ENCODE measurements at regions not wholly inside any gene's neighbourhood (a gene's known extent, or its start where the extent isn't known, plus 50 kb on each side); places are given as distances from the start of the nearest gene placed in this dataset.

- H2AK5ac ChIP-seq (ENCODE audit: low read depth, low read length), result no peak overlapping the region
- H3K36me3 ChIP-seq (ENCODE audit: control insufficient read depth, insufficient read depth, low read length), result no peaks in the 10 kb centered on the region
- no peak overlapping the region for H4K8ac ChIP-seq (ENCODE audit: low read depth in 2 of 2, low read length in 2 of 2)
- no peak overlapping the region for H3K4me3 ChIP-seq (ENCODE audit: insufficient read depth, low read depth, low read length)
- no peak overlapping the region for H3K14ac ChIP-seq (replicated peaks; ENCODE audit: low read depth, low read length)
- H3K23ac ChIP-seq (ENCODE audit: low read depth, low read length), result no peak overlapping the region
- H4K5ac ChIP-seq (ENCODE audit: low read depth, low read length), result no peak overlapping the region
- no peak overlapping the region for H2AFZ ChIP-seq (replicated peaks; ENCODE audit: low read length, poor library complexity)
- no peak overlapping the region for H4K91ac ChIP-seq (ENCODE audit: insufficient read depth, low read depth, low read length)
- in situ Hi-C loops (cut with MboI; ENCODE audit: low sequenced_read_pairs) (no loop called here), intact Hi-C loops (cut with micrococcal nuclease) (no loop called here), dilution Hi-C loops (cut with HindIII; ENCODE audit: low sequenced_read_pairs, unreplicated experiment) (no loop called here)
- ChIA-PET CTCF (interaction anchor here (0.6 kb wide), 1 partner anchor 739 kb away, joined by 3 read pairs; no protein-coding TSS in a partner anchor), POLR2A (ENCODE audit: unreplicated experiment) (no interaction called here)
- no peak overlapping the region for H2BK15ac ChIP-seq (ENCODE audit: low read depth, low read length)
- no peak overlapping the region for H3K56ac ChIP-seq (ENCODE audit: extremely low read depth, insufficient read depth, low read length)
- no peak overlapping the region for H3K18ac ChIP-seq (ENCODE audit: low read depth, low read length)
- TF ChIP-seq MXI1 (IDR thresholded peaks at IDR 0.05; ENCODE audit: borderline replicate concordance, low read depth, low read length) (no peak), RAD21 (IDR thresholded peaks at IDR 0.05; ENCODE audit: low read length) (no peak), SMC3 (IDR thresholded peaks at IDR 0.05; ENCODE audit: low read depth, low read length) (no peak), MAFK (IDR thresholded peaks at IDR 0.05; ENCODE audit: low read depth, low read length) (no peak), RCOR1 (IDR thresholded peaks at IDR 0.05; ENCODE audit: insufficient replicate concordance, low read length) (no peak), NFE2L2 (IDR thresholded peaks at IDR 0.05; ENCODE audit: low read depth, low read length) (no peak), CEBPB (IDR thresholded peaks at IDR 0.05; ENCODE audit: low read depth, low read length) (no peak), FOS (IDR thresholded peaks at IDR 0.05; ENCODE audit: low read depth, low read length) (no peak), RFX5 (IDR thresholded peaks at IDR 0.05; ENCODE audit: low read depth, low read length) (no peak), POLR2A (IDR thresholded peaks at IDR 0.05; ENCODE audit: low read depth, low read length) (no peak), CTCF (conservative IDR thresholded peaks at IDR 0.05; ENCODE audit: low read depth, low read length) (no peak), CHD1 (IDR thresholded peaks at IDR 0.05; ENCODE audit: low read depth, low read length) (no peak), ELK1 (IDR thresholded peaks at IDR 0.05; ENCODE audit: borderline replicate concordance, low read depth, low read length) (no peak), MAZ (IDR thresholded peaks at IDR 0.05; ENCODE audit: borderline replicate concordance, low read depth, low read length) (no peak), BHLHE40 (IDR thresholded peaks at IDR 0.05; ENCODE audit: low read depth, low read length) (no peak), USF2 (IDR thresholded peaks at IDR 0.05; ENCODE audit: low read depth, low read length) (no peak)
- no peak for ATAC-seq (ENCODE audit: low read depth)
- no TSS peak for BruUV-seq (replicated peaks)
- no peak overlapping the region for H3K9ac ChIP-seq (ENCODE audit: low read depth, low read length)
- no peaks in the 10 kb centered on the region for H3K4me1 ChIP-seq (ENCODE audit: control insufficient read depth, insufficient read depth, low read length)
- H2BK20ac ChIP-seq (ENCODE audit: low read depth, low read length), result no peak overlapping the region
- peaks cover 7% of the 10 kb centered on the region for H3K27me3 ChIP-seq (ENCODE audit: control insufficient read depth, insufficient read depth, low read length)
- H4K20me1 ChIP-seq (ENCODE audit: insufficient read depth, low read length), result no peaks in the 10 kb centered on the region
- no peak for DNase-seq
- peaks cover 5% of the 10 kb centered on the region for H3K9me3 ChIP-seq (ENCODE audit: control insufficient read depth, insufficient read depth, low read length)
- no peak overlapping the region for H3K27ac ChIP-seq (ENCODE audit: insufficient read depth, low read length)
- no peaks in the 10 kb centered on the region for H3K79me1 ChIP-seq (ENCODE audit: low read depth in 1 of 2, low read length in 2 of 2)
- no peak overlapping the region for H2AK9ac ChIP-seq (replicated peaks; ENCODE audit: low read depth, low read length, poor library complexity)
- H3K9me1 ChIP-seq (ENCODE audit: insufficient read depth, low read length), result no peaks in the 10 kb centered on the region
- H2BK120ac ChIP-seq (ENCODE audit: low read depth, low read length), result no peak overlapping the region
- H2BK5ac ChIP-seq (ENCODE audit: low read depth, low read length, poor library complexity, severe bottlenecking), result no peak overlapping the region
- H3K4ac ChIP-seq (ENCODE audit: low read depth, low read length), result no peak overlapping the region
- H3K4me2 ChIP-seq (ENCODE audit: low read depth, low read length), result no peak overlapping the region
Measured at GRCh38 chr4:54445866-54446265, 211.9 kb upstream of the KIT start.

Measured in IMR-90 (cell line).